ENCODE measurements at regions not wholly inside any gene's neighbourhood (a gene's known extent, or its start where the extent isn't known, plus 50 kb on each side); places are given as distances from the start of the nearest gene placed in this dataset.

DNA sequence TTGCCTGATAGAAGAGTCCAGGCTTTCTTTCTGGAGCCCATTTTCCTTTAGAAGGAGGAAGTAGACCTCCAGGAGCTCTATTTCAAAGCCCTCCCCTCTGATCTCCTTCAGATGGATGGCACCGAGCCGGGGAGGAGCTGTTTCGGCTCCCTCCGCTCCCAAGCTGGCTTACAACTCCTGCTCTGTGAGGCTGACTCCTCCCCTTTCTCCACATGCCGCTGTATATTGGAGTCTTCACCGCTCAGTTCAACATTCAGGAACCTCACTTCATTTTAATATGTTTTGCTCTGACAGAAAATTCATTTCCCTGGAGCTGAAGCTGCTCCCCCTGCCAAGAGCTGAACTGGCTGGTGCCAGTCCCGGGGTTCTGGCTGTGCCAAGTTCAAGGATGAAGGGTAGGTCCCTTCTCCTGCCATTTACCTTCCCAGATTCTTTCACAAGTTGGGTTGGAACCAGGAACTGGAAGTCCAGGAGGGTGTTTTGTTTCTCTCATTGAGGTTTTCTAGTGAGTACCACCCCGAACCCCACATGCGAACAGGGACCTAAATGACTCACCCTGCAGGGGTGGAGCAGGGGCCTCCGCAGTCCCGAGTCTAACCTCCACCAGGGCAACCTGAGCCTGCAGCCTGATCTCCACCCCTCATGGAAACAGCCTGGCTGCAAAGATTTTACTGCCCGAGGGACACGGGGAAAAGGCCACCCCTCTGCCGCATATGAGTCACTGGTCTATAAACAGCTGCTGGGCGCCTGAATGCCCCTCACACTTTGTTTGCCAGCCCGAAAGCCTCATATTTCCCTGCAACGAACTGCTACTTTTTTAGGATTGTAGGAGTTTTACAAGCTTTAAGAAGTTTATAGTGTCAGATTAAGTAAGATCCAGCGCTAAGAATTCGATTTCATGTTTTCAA, 68.6 kb upstream of the FOXA2 start:
- Mint-ChIP-seq H3K9me3 (peaks cover 11% of the 10 kb centered on the region), H3K4me3 (no peak overlapping the region), H3K27me3 (ENCODE audit: insufficient read depth) (no peaks in the 10 kb centered on the region), H3K27ac (no peak overlapping the region), H3K36me3 (ENCODE audit: low read depth) (no peaks in the 10 kb centered on the region), H3K4me1 (ENCODE audit: low read depth) (no peaks in the 10 kb centered on the region)
- DNase-seq, result no peak
- TF ChIP-seq, protein P1, sequence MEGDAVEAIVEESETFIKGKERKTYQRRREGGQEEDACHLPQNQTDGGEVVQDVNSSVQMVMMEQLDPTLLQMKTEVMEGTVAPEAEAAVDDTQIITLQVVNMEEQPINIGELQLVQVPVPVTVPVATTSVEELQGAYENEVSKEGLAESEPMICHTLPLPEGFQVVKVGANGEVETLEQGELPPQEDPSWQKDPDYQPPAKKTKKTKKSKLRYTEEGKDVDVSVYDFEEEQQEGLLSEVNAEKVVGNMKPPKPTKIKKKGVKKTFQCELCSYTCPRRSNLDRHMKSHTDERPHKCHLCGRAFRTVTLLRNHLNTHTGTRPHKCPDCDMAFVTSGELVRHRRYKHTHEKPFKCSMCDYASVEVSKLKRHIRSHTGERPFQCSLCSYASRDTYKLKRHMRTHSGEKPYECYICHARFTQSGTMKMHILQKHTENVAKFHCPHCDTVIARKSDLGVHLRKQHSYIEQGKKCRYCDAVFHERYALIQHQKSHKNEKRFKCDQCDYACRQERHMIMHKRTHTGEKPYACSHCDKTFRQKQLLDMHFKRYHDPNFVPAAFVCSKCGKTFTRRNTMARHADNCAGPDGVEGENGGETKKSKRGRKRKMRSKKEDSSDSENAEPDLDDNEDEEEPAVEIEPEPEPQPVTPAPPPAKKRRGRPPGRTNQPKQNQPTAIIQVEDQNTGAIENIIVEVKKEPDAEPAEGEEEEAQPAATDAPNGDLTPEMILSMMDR (IDR thresholded peaks at IDR 0.05), result no peak

DNA sequence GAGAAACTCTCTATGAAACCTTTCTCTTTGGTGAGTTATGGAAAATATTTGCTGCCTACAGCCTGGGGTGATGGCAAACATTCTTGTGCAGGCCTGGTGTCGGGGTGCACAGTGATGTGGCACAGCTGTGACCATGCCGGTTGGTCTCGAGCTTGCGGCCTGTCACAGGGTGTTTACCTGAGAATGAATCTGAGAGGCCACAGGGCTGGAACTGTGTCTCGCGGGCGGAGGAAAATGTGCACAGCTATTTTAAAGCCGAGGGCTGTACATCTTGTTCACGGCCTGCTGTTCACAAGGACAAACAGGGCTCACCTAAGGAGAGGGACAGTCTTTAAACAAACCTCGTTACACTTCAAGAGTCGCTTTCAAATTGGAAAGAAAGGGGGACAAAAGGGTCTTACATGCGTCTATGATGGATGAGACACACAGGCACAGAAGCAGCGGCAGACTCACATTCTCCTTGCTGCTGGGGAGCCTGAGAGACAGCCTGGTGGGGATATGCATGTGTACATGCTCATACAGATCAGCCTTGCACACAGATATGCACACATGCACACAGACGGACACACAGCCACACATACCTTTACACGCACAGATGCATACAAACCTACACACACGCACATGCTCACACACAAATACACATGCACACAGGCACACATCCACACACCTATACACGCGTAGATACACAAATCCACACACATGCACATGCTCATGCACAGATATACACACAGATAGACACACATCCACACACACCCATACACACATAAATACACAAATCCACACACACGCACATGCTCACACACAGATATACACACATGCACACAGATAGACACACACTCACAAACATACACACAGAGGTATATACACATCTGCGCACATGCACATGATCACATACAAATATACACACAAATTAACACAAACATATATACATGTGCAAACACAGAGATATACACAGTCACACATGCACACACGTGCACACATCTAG, 69.6 kb upstream of the FOXA2 start:
- H3K9me3 Mint-ChIP-seq, result peaks cover 18% of the 10 kb centered on the region
- H3K36me3 Mint-ChIP-seq (ENCODE audit: low read depth), result no peaks in the 10 kb centered on the region
- DNase-seq, result no peak
- H3K27me3 Mint-ChIP-seq (ENCODE audit: insufficient read depth), result no peaks in the 10 kb centered on the region
- H3K4me1 Mint-ChIP-seq (ENCODE audit: low read depth), result no peaks in the 10 kb centered on the region
- H3K27ac Mint-ChIP-seq, result no peak overlapping the region
- no peak overlapping the region for H3K4me3 Mint-ChIP-seq
- TF ChIP-seq, protein P1 (IDR thresholded peaks at IDR 0.05), result no peak

DNA sequence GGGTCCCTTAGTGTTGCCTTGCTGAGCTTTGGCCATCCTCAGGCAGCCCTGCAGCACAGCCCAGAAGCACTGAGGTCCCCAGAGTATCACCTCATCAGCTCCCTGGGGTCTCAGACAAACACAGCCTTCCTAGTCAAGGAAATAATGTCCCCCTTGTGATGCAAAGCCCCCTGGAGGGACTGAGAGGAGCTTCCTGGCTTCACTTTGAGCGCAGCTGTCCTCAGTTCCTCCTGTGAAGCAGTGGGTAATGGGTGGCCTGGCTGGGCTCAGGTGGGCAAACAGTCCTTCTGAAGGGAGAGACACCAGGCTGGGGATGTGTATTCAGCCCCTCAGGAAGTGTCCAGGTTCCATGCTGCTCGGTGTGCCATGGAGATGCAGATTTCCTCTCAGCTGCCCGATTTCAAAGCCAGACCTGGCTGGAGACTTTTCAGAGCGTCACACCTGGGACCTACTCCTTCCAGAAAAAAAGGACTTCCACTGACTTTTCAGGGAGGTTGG, 79.2 kb upstream of the FOXA2 start:
- H3K36me3 Mint-ChIP-seq (ENCODE audit: low read depth), result no peaks in the 10 kb centered on the region
- no peak for DNase-seq
- H3K4me3 Mint-ChIP-seq, result no peak overlapping the region
- TF ChIP-seq, protein P1 (IDR thresholded peaks at IDR 0.05), result no peak
- peaks cover 25% of the 10 kb centered on the region for H3K9me3 Mint-ChIP-seq
- H3K4me1 Mint-ChIP-seq (ENCODE audit: low read depth), result no peaks in the 10 kb centered on the region
- H3K27me3 Mint-ChIP-seq (ENCODE audit: insufficient read depth), result no peaks in the 10 kb centered on the region
- H3K27ac Mint-ChIP-seq, result no peak overlapping the region

DNA sequence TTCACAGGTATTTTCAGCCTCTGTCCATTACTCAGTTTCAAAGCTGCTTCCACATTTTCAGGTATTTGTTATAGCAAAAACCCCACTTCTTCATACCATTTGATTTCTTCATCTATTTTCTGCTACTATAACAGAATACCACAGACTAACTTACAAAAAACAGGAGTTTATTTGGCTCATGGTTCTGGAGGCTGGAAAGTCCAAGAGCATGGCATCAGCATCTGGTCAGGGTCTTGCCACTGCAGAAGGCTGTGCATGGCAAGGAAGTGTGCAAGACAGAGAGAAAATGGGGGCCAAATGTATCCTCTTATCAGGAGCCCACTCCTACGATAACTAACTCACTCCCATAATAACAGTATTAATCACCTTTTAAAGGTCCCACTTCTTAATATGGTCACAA, 82.8 kb upstream of the FOXA2 start:
- TF ChIP-seq, protein P1 (IDR thresholded peaks at IDR 0.05), result no peak
- Mint-ChIP-seq H3K36me3 (ENCODE audit: low read depth) (no peaks in the 10 kb centered on the region), H3K4me3 (no peak overlapping the region), H3K27me3 (ENCODE audit: insufficient read depth) (no peaks in the 10 kb centered on the region), H3K9me3 (peaks cover 40% of the 10 kb centered on the region), H3K27ac (no peak overlapping the region), H3K4me1 (ENCODE audit: low read depth) (no peaks in the 10 kb centered on the region)
- DNase-seq, result no peak

DNA sequence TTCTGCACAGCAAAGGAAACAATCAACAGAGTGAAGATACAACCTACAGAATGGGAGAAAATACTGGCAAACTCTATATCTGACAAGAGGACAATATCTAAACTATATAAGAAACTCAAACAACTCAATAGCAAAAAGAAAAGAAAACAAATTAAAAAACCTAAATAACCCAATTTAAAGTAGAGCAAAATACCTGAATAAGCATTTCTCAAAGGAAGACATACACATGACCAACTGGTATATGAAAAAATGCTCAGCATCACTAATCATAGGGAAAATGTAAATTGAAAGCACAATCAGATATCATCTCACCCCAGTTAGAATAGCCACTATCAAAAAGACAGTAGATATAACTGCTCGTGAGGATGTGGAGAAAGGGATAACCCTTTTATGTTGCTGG, 87.8 kb upstream of the FOXA2 start:
- H3K36me3 Mint-ChIP-seq (ENCODE audit: low read depth), result no peaks in the 10 kb centered on the region
- H3K9me3 Mint-ChIP-seq, result peaks cover 20% of the 10 kb centered on the region
- no peak overlapping the region for H3K27ac Mint-ChIP-seq
- TF ChIP-seq, protein P1 (IDR thresholded peaks at IDR 0.05), result no peak
- no peaks in the 10 kb centered on the region for H3K4me1 Mint-ChIP-seq (ENCODE audit: low read depth)
- no peaks in the 10 kb centered on the region; the same call in 1 of the 2 replicates for H3K27me3 Mint-ChIP-seq (ENCODE audit: insufficient read depth)
- no peak overlapping the region for H3K4me3 Mint-ChIP-seq
- no peak for DNase-seq

Measured in HFFc6 (cell line).